ENCODE measurements at regions not wholly inside any gene's neighbourhood (a gene's known extent, or its start where the extent isn't known, plus 50 kb on each side); places are given as distances from the start of the nearest gene placed in this dataset.
"Not testable (repeated sequence)": the region's sequence is repeated elsewhere in the genome, so short reads cannot be mapped to it uniquely, and the experiment has no call there.

DNA sequence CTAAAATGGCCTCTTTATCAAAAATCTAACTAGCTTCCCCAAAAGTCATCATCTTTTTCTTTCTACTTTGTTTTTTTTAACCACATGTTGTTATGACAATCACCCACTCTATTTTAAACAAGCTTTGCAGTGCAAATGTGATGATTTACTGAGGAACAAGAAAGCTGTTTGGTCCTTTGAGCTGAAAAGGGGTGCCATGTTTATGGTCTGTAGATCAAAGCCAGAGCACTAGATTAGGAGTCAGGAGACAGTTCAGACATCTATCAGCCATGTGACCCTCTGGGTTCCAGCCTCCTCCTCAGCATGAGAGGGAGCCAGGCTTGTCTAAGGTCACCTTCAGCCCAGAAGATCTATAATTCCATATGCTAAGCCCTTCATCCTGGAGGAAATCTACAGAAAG, 65.9 kb downstream of the RPL22L1 start:
- no peaks in the 10 kb centered on the region for H3F3A ChIP-seq (ENCODE audit: low read depth)
- H3K9ac ChIP-seq (ENCODE audit: low read depth, low read length, poor library complexity, severe bottlenecking) = no peak overlapping the region
- no peaks in the 10 kb centered on the region for H4K20me1 ChIP-seq (ENCODE audit: insufficient read depth, low read length, poor library complexity, severe bottlenecking)
- H3K9me3 ChIP-seq (ENCODE audit: insufficient read depth, low read depth, low read length) = no peaks in the 10 kb centered on the region
- TF ChIP-seq EZH2phosphoT487 (IDR thresholded peaks at IDR 0.05; ENCODE audit: borderline replicate concordance) (no peak), CTCF (conservative IDR thresholded peaks at IDR 0.05; ENCODE audit: low read length) (no peak)
- no peaks in the 10 kb centered on the region for H3K27me3 ChIP-seq (ENCODE audit: insufficient read depth, low read length, poor library complexity, severe bottlenecking)
- H3K36me3 ChIP-seq (ENCODE audit: insufficient read depth, low read length) = no peaks in the 10 kb centered on the region
- no peaks in the 10 kb centered on the region for H3K9me2 ChIP-seq (replicated peaks; ENCODE audit: low read depth, low read length)
- H3K79me2 ChIP-seq (ENCODE audit: insufficient read depth, low read length) = no peaks in the 10 kb centered on the region
- H3K4me2 ChIP-seq (ENCODE audit: low read depth, low read length, poor library complexity, severe bottlenecking) = no peak overlapping the region
- H2AFZ ChIP-seq (ENCODE audit: low read length) = no peak overlapping the region
- H3K4me1 ChIP-seq (ENCODE audit: insufficient read depth, low read length, poor library complexity, severe bottlenecking) = no peaks in the 10 kb centered on the region
- H3K4me3 ChIP-seq (ENCODE audit: low read length, poor library complexity, severe bottlenecking) = no peak overlapping the region

GRCh38 chr3:170802164-170803151, 67.5 kb downstream of the RPL22L1 start:
- Histone ChIP-seq H3K79me2 (ENCODE audit: insufficient read depth, low read length) (no peaks in the 10 kb centered on the region), H2AFZ (ENCODE audit: low read length) (no peak overlapping the region), H3K4me2 (ENCODE audit: low read depth, low read length, poor library complexity, severe bottlenecking) (no peak overlapping the region)

DNA sequence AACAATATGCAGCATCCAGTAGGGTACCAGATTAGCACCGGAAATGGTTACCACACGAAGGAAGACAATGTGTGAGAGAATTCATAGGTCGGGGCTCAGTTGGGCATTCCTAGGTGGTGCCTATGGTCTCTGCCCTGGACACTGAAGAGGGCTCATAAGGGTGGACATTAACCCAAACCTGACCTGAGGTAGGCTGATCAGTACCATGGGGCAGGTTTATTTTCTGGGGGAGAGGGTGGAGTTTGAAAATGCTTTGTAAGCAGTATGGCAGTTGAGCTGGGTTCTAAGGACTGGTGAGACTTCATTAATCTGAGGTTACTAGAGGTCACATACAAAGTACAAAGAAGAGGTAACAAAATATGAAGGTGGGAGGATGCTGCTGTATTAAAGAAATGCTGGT, 68.4 kb downstream of the RPL22L1 start:
- Histone ChIP-seq H3K27me3 (ENCODE audit: insufficient read depth, low read length, poor library complexity, severe bottlenecking) (no peaks in the 10 kb centered on the region), H2AFZ (ENCODE audit: low read length) (no peak overlapping the region), H4K20me1 (ENCODE audit: insufficient read depth, low read length, poor library complexity, severe bottlenecking) (no peaks in the 10 kb centered on the region)

More at GRCh38 chr3:170802164-170803151, 67.5 kb downstream of the RPL22L1 start:
- no peaks in the 10 kb centered on the region for H3K9me2 ChIP-seq (replicated peaks; ENCODE audit: low read depth, low read length)
- no peaks in the 10 kb centered on the region for H3K9me3 ChIP-seq (ENCODE audit: insufficient read depth, low read depth, low read length)
- no peaks in the 10 kb centered on the region for H3K36me3 ChIP-seq (ENCODE audit: insufficient read depth, low read length)
- H3K4me1 ChIP-seq (ENCODE audit: insufficient read depth, low read length, poor library complexity, severe bottlenecking) = no peaks in the 10 kb centered on the region
- no peak for TF ChIP-seq CTCF (conservative IDR thresholded peaks at IDR 0.05; ENCODE audit: low read length)
- no peak for TF ChIP-seq EZH2phosphoT487 (IDR thresholded peaks at IDR 0.05; ENCODE audit: borderline replicate concordance)
- no peaks in the 10 kb centered on the region for H3F3A ChIP-seq (ENCODE audit: low read depth)
- no peak overlapping the region for H3K4me3 ChIP-seq (ENCODE audit: low read length, poor library complexity, severe bottlenecking)
- H3K9ac ChIP-seq (ENCODE audit: low read depth, low read length, poor library complexity, severe bottlenecking) = no peak overlapping the region
- H3K27me3 ChIP-seq (ENCODE audit: insufficient read depth, low read length, poor library complexity, severe bottlenecking) = no peaks in the 10 kb centered on the region
- H4K20me1 ChIP-seq (ENCODE audit: insufficient read depth, low read length, poor library complexity, severe bottlenecking) = no peaks in the 10 kb centered on the region

GRCh38 chr3:170800275-170800674, 69.7 kb downstream of the RPL22L1 start:
- H4K20me1 ChIP-seq (ENCODE audit: insufficient read depth, low read length, poor library complexity, severe bottlenecking); H2AFZ ChIP-seq (ENCODE audit: low read length); H3K36me3 ChIP-seq (ENCODE audit: insufficient read depth, low read length); H3K9me2 ChIP-seq (replicated peaks; ENCODE audit: low read depth, low read length); H3K9me3 ChIP-seq (ENCODE audit: insufficient read depth, low read depth, low read length); H3F3A ChIP-seq (ENCODE audit: low read depth); H3K4me2 ChIP-seq (ENCODE audit: low read depth, low read length, poor library complexity, severe bottlenecking); H3K27me3 ChIP-seq (ENCODE audit: insufficient read depth, low read length, poor library complexity, severe bottlenecking); H3K4me1 ChIP-seq (ENCODE audit: insufficient read depth, low read length, poor library complexity, severe bottlenecking); H3K79me2 ChIP-seq (ENCODE audit: insufficient read depth, low read length); H3K4me3 ChIP-seq (ENCODE audit: low read length, poor library complexity, severe bottlenecking); H3K9ac ChIP-seq (ENCODE audit: low read depth, low read length, poor library complexity, severe bottlenecking): not testable (repeated sequence)

More for the DNA sequence above, 68.4 kb downstream of the RPL22L1 start:
- H3K36me3 ChIP-seq (ENCODE audit: insufficient read depth, low read length) = no peaks in the 10 kb centered on the region
- no peaks in the 10 kb centered on the region for H3F3A ChIP-seq (ENCODE audit: low read depth)
- no peak overlapping the region for H3K4me2 ChIP-seq (ENCODE audit: low read depth, low read length, poor library complexity, severe bottlenecking)
- no peak for TF ChIP-seq CTCF (conservative IDR thresholded peaks at IDR 0.05; ENCODE audit: low read length)
- H3K79me2 ChIP-seq (ENCODE audit: insufficient read depth, low read length) = no peaks in the 10 kb centered on the region
- no peaks in the 10 kb centered on the region for H3K9me2 ChIP-seq (replicated peaks; ENCODE audit: low read depth, low read length)
- no peaks in the 10 kb centered on the region for H3K4me1 ChIP-seq (ENCODE audit: insufficient read depth, low read length, poor library complexity, severe bottlenecking)
- H3K4me3 ChIP-seq (ENCODE audit: low read length, poor library complexity, severe bottlenecking) = no peak overlapping the region
- no peaks in the 10 kb centered on the region for H3K9me3 ChIP-seq (ENCODE audit: insufficient read depth, low read depth, low read length)
- H3K9ac ChIP-seq (ENCODE audit: low read depth, low read length, poor library complexity, severe bottlenecking) = no peak overlapping the region
